ENCODE measurements at regions not wholly inside any gene's neighbourhood (a gene's known extent, or its start where the extent isn't known, plus 50 kb on each side); places are given as distances from the start of the nearest gene placed in this dataset.

GRCh38 chr6:165791306-165791705 lies 128.3 kb upstream of the PDE10A start:
- Histone ChIP-seq H3K4me3 (replicated peaks in 1 of 3; ENCODE audit: insufficient read depth in 1 of 3, low read depth in 2 of 3, low read length in 3 of 3) (no peak overlapping the region), H3K9ac (ENCODE audit: insufficient read depth, low read depth, low read length) (no peak overlapping the region), H3K36me3 (replicated peaks in 1 of 2; ENCODE audit: control insufficient read depth in 1 of 2, insufficient read depth in 2 of 2, low read length in 2 of 2) (no peaks in the 10 kb centered on the region), H3K4me1 (ENCODE audit: insufficient read depth, low read length) (no peaks in the 10 kb centered on the region), H3K4me2 (ENCODE audit: low read depth, low read length) (no peak overlapping the region), H3K9me3 (ENCODE audit: low read length) (no peaks in the 10 kb centered on the region), H3K27me3 (ENCODE audit: control insufficient read depth in 1 of 2, insufficient read depth in 2 of 2, low read length in 2 of 2) (peaks cover 0 to 30% of the 10 kb centered on the region in 2 experiments; a peak in 4 of 5 replicates), H3K79me2 (ENCODE audit: insufficient read depth, low read length) (no peaks in the 10 kb centered on the region), H4K20me1 (ENCODE audit: insufficient read depth, low read length) (no peaks in the 10 kb centered on the region), H2AFZ (ENCODE audit: low read length) (no peak overlapping the region), H3K27ac (ENCODE audit: extremely low read length, insufficient read depth, low read length) (no peak overlapping the region)
- 8% methylated on average over 9 of the region's 9 CpGs for WGBS (ENCODE audit: low lambda C conversion rate)
- ChIA-PET POLR2A (no interaction called here), CTCF (ENCODE audit: low intra/inter-chr PET ratio, low total read pairs) (no interaction called here)
- intact Hi-C loops (cut with micrococcal nuclease; ENCODE audit: unreplicated experiment): no loop called here
- no TSS peak for BruUV-seq (replicated peaks)
- TF ChIP-seq HMG20B (CRISPR knock-in tag; conservative IDR thresholded peaks at IDR 0.05): no peak
- TF ChIP-seq ZFP36L2 (CRISPR knock-in tag; IDR thresholded peaks at IDR 0.05): no peak
- no peak for TF ChIP-seq ZNF513 (CRISPR knock-in tag; conservative IDR thresholded peaks at IDR 0.05)
- TF ChIP-seq TP53 (CRISPR knock-in tag; conservative IDR thresholded peaks at IDR 0.05): no peak
- TF ChIP-seq SIX4 (CRISPR knock-in tag; IDR thresholded peaks at IDR 0.05): no peak
- TF ChIP-seq TEF (CRISPR knock-in tag; IDR thresholded peaks at IDR 0.05): no peak
- no peak for FAIRE-seq
- no peak for DNase-seq (ENCODE audit: low spot score)
- ATAC-seq: no peak
- in situ Hi-C loops (cut with HindIII; ENCODE audit: extremely low pct_ligation_motif_present, low pct_unique_long_range_greater_than_20kb): no loop called here

GRCh38 chr6:165782812-165783211 lies 119.8 kb upstream of the PDE10A start:
- H3K9ac ChIP-seq (ENCODE audit: insufficient read depth, low read depth, low read length): no peak overlapping the region
- H3K4me2 ChIP-seq (ENCODE audit: low read depth, low read length): no peak overlapping the region
- BruUV-seq (replicated peaks): no TSS peak
- FAIRE-seq (no peak), DNase-seq (ENCODE audit: low spot score) (no peak), ATAC-seq (no peak)
- H3K27me3 ChIP-seq (ENCODE audit: control insufficient read depth in 1 of 2, insufficient read depth in 2 of 2, low read length in 2 of 2): peaks cover 0 to 4% of the 10 kb centered on the region in 2 experiments; a peak in 3 of 5 replicates
- in situ Hi-C loops (cut with HindIII; ENCODE audit: extremely low pct_ligation_motif_present, low pct_unique_long_range_greater_than_20kb): no loop called here
- intact Hi-C loops (cut with micrococcal nuclease; ENCODE audit: unreplicated experiment): no loop called here
- H3K36me3 ChIP-seq (replicated peaks in 1 of 2; ENCODE audit: control insufficient read depth in 1 of 2, insufficient read depth in 2 of 2, low read length in 2 of 2): no peaks in the 10 kb centered on the region
- H4K20me1 ChIP-seq (ENCODE audit: insufficient read depth, low read length): no peaks in the 10 kb centered on the region
- WGBS (ENCODE audit: low lambda C conversion rate): 2% methylated on average over 3 of the region's 3 CpGs
- H3K9me3 ChIP-seq (ENCODE audit: low read length): no peaks in the 10 kb centered on the region
- no peaks in the 10 kb centered on the region for H3K4me1 ChIP-seq (ENCODE audit: insufficient read depth, low read length)
- no peak overlapping the region for H3K27ac ChIP-seq (ENCODE audit: extremely low read length, insufficient read depth, low read length)
- no peaks in the 10 kb centered on the region for H3K79me2 ChIP-seq (ENCODE audit: insufficient read depth, low read length)
- no peak overlapping the region for H2AFZ ChIP-seq (ENCODE audit: low read length)
- ChIA-PET CTCF (ENCODE audit: low intra/inter-chr PET ratio, low total read pairs) (no interaction called here), POLR2A (no interaction called here)
- H3K4me3 ChIP-seq (replicated peaks in 1 of 3; ENCODE audit: insufficient read depth in 1 of 3, low read depth in 2 of 3, low read length in 3 of 3): no peak overlapping the region
- TF ChIP-seq ZNF550 (CRISPR knock-in tag; IDR thresholded peaks at IDR 0.05; ENCODE audit: borderline replicate concordance): no peak
- TF ChIP-seq CREB1 (IDR thresholded peaks at IDR 0.05): no peak
- no peak for TF ChIP-seq CREB1 (CRISPR knock-in tag; IDR thresholded peaks at IDR 0.05)
- no peak for TF ChIP-seq NFE2 (CRISPR knock-in tag; IDR thresholded peaks at IDR 0.05)
- no peak for TF ChIP-seq MXD3 (CRISPR knock-in tag; IDR thresholded peaks at IDR 0.05)
- no peak for TF ChIP-seq ZEB1 (IDR thresholded peaks at IDR 0.05; ENCODE audit: insufficient replicate concordance, low read depth)
- no peak for TF ChIP-seq SP140L (CRISPR knock-in tag; IDR thresholded peaks at IDR 0.05; ENCODE audit: borderline replicate concordance)
- TF ChIP-seq PREB (CRISPR knock-in tag; IDR thresholded peaks at IDR 0.05): no peak
- no peak for TF ChIP-seq ZBTB21 (CRISPR knock-in tag; IDR thresholded peaks at IDR 0.05)
- no peak for TF ChIP-seq ZNF496 (CRISPR knock-in tag; IDR thresholded peaks at IDR 0.05; ENCODE audit: insufficient replicate concordance)
- no peak for TF ChIP-seq FOSL1 (CRISPR knock-in tag; IDR thresholded peaks at IDR 0.05; ENCODE audit: borderline replicate concordance)
- TF ChIP-seq EZH2 (conservative IDR thresholded peaks at IDR 0.05; ENCODE audit: low read depth, low read length): no peak
